GM18502 (cell line): ENCODE measurements at regions not wholly inside any gene's neighbourhood (a gene's known extent, or its start where the extent isn't known, plus 50 kb on each side); places are given as distances from the start of the nearest gene placed in this dataset.
"Not testable (repeated sequence)": the region's sequence is repeated elsewhere in the genome, so short reads cannot be mapped to it uniquely, and the experiment has no call there.

Experiments used
- ATAC-seq: cut with Tn5 transposase; IDR thresholded peaks from one replicate; pipeline ENCODE4 v1.9.1; 2021; ENCODE audit warnings: mild to moderate bottlenecking; ENCODE audit not compliant: unreplicated experiment, poor library complexity

DNA sequence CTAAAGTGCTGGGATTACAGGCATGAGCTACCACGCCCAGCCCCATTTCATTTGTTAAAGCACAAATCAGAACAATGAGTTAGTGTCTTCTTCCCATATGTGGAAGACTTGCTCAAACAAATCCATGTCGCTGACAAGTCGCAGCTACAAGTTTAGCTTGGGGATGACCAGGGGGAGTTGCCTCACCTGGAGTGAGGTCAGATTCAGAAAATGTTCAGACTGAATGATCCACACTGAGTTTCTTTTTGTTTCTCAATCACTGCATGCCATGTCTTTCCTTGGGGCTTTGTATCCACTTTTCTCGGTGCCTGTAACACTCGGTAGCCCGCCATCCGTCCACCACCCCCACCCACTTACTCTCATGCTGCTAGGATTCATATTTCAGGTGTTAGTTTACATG is 437.3 kb upstream of the DYNLRB2 start:
- no peak for ATAC-seq

DNA sequence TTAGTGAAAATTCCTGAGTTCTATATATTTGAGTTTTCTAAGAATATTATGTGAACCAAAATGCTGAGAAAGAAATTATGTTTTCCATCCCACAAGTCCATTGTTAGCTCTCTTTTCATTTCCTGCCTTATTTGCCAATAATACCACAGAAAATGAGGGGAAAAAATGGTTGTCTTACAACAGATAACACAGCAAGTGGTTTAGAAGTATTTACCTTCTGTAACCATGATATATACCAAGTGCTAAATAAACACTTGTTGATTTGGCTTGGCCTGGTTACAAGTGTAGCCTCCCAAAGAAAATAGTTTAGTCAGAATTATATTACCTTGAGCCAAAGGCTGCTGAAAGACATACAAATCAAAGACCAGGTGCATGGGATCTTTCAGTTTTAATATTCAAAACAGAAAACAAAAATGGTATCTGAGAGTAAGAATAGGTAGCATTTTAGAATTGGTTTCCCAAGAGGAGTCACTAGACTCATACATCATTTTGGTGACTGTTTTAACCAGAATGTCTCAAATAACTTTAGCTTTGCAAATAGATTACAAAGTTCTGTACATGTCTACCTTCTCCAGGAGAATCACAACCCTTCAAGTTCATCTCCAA is 439.8 kb upstream of the DYNLRB2 start:
- no peak for ATAC-seq

DNA sequence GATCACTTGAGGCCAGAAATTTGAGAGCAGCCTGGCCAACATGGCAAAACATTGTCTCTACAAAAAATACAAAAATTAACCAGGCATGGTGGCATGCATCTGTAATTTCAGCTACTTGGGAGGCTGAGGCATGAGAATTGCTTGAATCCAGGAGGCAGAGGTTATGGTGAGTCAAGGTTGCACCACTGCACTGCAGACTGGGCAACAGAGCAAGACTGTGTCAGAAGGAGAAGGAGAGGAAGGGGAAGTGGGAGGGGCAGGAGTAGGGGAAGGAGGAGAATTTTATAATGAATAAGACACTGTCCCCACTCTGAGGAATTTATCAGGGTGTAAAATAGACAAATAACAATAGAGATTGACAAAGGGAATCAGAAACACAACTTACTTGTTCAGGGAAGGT is 440.6 kb upstream of the DYNLRB2 start:
- ATAC-seq, result no peak

DNA sequence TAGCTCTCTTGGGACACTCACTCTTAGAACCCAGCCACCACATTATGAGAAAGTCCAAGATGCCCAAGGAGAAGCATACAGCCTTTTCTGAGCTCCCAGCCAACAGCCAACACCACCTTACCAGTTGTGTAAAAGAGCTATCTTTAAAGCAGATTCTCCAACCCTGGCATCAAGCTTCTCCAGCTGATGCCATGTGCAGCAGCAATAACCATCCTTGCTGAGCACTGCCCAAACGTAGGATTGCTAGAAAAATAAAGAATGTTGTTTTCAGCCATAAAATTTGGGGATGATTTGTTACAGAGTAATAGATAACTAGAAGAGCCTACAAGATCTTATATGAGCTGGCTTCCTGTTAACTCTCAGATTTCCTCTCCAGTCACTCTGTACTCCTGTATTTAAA is 443.7 kb upstream of the DYNLRB2 start:
- no peak for ATAC-seq

DNA sequence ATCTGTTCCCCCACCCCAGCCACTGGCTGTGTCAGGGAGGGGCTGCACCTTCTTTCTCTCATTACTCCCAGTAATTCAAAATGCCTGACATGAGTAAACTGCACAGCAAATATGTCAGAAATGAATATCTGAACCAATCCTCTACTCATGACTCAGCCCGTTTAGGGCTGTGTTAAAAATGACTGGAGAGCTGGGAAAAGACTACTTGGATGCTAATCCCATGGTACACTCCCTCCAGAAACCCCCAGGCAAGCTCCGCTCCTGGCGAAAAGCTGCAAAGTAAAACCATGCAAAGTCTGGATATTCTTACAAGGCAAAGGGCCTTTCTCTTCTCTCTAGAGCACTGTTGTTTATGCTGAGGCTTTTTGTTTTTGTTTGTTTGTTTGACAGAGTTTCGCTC is 448.1 kb upstream of the DYNLRB2 start:
- no peak for ATAC-seq

DNA sequence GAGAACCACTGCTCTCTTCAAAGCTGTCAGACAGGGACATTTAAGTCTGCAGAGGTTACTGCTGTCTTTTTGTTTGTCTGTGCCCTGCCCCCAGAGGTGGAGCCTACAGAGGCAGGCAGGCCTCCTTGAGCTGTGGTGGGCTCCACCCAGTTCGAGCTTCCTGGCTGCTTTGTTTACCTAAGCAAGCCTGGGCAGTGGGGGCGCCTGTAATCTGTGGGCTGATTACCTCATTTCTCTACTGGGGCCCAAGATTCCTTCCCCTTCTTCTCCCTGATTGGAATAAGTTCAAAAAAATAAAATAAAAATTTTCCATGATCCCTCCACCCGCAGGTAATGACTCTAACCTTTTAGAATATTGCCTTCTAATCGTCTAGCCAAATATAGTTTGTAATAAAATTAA is 449.3 kb upstream of the DYNLRB2 start:
- not testable (repeated sequence) for ATAC-seq

DNA sequence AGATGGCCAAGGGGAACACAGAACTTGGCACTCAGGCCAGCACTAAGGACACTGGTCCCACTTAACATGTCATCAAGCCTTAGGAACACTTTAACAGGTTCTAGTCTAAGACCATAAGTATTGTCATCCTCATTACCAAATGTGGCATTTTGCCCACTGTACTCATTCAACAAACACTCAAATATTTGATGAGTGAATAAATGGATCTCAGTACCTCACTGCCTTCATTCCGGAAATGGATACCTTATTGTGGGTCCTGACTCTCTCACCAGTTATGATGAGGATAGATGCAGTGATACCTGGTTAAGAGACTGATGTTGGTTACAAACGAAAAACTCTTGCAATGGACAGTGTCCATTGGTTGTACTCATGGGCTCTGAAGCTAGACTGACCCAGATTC is 455.2 kb upstream of the DYNLRB2 start:
- ATAC-seq, result no peak

DNA sequence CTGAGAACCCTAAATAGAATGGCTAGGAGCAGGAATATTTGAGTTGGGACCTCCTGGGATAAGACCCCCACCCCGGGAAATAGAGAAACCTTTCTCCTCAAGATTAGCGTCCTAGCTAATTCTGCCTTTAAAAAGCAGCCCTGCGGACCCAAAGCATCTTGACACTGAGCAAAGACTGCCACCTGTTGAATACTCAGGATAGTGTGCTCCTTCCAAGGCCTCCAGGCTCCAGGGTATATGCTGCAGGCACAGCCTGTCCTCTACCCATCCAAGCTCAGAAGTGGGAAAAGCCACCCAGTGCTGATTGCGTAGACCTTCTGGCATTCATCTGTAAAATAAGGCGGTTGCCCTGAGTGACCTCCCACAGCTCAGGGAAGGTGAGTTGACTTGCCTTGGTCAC is 456.2 kb upstream of the DYNLRB2 start:
- no peak for ATAC-seq

DNA sequence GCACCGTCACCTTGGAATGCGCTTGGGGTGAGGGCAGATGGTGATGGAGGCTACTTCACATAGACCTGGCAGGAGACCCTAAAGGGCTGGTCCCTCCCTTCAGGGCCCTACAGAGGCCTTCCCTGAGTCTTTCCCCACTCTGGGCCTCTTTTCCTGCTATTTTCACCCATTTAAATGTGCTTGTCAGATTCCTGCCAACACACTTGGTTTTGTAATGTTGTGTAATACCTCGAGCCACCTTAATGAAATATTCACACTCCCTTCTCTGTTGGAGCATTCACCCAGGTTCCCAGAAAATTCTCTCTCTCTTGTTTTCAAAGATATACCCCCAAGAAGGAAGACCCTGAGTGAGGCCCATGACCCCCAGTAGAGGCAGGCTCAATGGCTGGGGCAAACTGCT is 456.6 kb upstream of the DYNLRB2 start:
- ATAC-seq, result no peak

DNA sequence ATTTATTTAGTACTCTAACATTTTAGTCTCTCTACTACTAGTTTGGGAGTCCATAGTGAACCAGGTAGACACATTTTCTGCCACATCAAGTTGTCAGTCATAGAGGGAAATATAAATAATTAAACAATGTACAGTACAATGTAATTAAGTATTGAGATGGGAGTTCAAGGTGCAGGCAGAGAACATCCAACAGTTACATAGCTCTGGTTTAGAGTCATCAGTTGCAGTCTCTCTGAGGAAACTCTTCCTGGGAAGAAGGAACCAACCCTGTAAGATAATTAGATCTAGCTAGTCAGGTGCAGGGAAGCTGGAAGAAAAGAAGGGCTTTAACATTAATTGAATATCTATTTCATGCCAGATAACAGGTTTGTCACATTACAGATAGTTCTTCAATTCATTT is 457.9 kb upstream of the DYNLRB2 start:
- no peak for ATAC-seq

DNA sequence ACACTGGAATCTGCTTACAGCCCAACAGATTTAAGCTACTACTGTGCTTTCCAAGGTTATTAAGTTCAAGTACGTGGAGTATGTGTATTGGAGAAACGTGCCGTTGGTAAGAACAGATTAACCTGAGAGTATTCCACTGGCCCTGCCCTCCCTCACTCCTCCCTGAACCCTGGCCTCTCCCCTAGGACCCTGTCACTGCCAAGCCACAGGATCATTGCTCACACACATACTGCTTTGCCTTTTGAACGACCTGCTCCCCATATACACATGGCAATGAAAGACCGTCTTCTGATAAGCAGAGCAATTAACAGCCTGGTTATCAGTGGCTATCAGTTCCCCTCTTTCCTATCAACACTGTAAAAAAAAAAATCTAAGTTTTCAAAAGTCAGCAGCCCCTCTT is 458.9 kb upstream of the DYNLRB2 start:
- no peak for ATAC-seq

DNA sequence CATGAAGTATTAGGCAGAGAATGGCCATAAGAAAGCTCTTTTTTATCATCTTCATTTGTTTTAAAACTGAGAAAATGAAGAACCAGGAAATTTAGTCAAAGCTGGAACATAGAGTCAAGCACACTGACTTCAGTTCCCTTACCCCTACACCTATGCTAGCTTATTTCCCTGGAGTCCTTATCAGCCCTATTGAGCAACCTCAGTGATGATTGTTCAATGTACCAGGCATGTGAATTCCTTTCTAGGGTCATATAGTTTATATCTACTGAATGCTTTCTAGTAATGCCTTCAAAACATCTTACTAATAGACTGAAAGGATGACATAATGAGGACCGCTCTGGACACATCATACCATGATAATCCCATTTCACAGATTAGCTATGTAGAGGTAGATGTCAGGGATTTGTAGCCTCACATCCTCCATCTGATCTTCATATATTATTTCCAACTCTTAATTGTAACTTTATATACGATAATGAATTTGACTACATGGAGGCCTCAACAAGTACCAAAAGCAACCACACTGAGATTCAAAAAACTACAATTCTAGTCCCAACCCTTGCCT is 460.4 kb upstream of the DYNLRB2 start:
- ATAC-seq, result no peak

DNA sequence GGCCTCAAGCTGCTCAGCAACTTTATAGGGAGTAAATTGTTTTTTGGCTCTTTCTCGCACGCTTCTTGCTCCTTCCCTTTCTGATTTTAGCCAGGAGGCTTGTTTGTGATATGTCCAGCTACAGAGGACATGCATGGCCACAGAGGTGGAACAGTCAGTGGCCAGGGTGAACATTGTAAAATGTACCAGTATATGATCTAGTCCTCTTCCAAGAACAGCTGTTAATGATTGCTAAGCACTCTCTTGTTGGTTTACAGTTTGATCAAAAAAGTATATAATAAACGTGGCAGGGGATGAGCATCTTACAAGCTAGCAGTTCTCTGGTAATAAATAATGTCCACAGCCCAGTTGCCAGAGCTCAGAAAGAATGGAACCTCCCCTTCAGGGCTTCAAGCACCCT is 461.7 kb upstream of the DYNLRB2 start:
- no peak for ATAC-seq

DNA sequence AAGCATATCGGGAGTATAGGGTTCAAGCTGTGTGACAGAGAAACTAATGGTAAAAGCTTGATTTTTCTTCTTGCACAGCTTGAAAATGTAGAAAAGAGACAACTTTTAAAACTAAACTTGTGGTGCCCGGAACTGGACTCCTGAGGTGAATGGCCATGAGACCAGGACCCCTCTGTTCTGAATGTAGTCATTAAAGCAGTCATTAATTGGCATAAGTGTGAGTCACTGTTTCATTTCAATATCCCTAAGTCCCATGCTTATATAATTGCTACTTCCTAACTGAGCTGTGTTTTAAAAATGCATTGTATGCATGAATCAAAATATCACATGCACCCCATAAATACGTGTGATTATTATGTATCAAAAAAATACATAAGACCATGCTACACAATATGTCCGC is 463.1 kb upstream of the DYNLRB2 start:
- ATAC-seq, result no peak

DNA sequence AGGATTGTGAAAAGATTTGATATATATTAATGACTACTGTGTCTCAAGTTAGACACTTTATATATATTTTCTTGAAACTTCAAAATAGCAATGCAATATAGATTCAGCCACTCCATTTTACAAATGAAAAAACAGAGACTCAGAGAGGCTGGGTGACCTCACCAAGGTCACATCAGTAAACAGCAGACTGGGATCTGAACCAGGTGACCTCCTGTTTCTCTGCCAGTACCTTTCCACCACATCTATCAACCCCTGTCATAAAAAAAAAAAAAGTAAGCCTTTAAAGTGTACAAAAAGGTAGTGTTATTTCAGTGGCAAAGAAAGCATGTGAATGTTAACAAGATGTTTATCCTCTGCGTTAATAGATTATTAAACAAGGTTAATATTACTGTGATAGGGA is 466.5 kb upstream of the DYNLRB2 start:
- ATAC-seq, result no peak

DNA sequence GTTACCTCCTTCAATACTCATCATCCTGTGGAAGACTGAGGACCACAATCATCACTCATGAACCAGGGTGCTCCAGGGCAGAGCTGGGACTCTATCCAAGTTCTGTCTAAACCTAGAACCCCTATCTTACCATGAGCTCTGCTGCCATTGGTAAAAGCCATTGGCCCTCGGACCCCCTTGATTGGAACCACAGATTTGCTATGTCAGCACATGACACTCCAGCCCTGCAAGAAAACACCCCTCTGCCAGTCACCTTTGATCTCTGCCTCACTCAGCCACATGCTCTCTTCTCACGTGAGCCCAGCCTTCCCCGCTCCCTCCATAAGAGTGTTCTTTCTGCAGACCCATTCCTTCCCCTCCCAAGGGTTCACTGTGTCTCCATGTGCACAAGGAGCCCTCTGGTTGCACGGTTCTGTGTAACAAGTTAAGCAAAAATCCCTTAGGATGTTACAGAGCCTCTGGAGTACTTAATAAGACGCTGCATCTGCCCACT is 468.8 kb upstream of the DYNLRB2 start:
- no peak for ATAC-seq

DNA sequence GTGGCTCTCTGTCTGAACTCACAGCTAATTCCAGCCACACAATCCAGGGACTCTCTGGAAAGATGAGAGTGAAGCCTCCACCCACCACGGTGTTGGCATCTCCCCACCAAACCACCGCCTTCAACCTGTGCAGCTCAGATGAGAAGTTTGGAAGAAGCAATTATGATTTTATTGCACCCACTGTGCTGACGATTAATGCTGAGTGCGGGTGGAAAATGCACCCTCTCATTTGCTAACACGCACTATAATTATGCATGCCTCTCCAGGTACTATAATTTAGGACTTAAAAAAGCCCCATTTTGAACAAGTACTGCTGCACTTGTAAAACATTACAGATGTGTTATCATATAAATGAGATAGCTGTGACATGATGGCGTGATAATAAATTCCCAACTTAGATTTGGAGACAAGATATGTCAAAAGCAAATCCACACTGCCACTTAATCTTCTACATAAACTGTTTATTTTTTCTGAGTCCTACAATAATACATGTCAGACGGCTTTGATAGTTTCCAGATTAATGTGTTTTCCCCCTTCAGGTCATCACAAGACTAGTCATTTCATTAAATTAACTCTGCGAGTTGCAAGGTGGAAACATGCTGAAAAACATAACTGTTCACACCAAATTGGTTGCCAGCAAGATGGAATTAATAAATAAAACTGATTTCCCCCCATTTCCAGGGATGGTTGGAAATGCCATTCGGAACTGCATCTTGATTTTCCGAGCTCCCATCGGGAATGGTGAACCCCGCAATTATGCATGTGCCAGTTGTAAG is 466.5 kb upstream of the MAF start:
- no peak for ATAC-seq

DNA sequence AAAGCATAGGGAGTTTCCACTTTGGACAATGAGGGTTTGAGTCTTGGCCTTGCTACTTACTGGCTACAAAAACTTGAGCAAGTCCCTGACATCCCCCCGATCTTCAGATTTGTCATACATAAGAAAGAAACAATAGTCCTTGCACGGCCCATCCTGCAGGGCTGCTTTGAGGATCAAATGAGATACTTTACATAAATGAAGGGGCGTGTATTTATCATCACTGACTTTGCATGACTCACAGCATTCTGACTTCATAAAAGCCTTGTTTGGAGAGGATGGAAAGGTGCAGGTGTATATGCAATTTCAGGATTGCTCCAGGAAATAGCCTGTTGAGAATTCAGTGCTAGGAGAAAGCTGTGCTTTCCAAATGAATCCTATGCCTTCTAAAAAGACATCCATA is 465.0 kb upstream of the MAF start:
- ATAC-seq, result no peak

DNA sequence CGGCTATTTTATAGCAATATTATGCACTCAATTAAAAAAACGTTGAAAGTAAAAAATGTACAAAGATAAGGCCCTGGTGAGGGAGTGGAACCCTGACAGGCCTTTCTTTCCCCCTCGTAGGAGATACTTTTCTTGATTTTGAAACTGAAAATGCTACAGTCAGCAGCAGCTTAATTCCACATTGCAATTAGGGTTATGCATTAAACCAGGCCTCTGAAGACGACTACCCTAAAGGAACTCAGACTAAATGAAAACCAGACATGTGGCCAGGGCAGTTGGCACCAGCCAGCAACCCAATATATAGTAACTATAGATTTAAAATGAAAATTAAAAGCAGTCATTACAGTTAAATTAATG is 463.2 kb upstream of the MAF start:
- no peak for ATAC-seq

DNA sequence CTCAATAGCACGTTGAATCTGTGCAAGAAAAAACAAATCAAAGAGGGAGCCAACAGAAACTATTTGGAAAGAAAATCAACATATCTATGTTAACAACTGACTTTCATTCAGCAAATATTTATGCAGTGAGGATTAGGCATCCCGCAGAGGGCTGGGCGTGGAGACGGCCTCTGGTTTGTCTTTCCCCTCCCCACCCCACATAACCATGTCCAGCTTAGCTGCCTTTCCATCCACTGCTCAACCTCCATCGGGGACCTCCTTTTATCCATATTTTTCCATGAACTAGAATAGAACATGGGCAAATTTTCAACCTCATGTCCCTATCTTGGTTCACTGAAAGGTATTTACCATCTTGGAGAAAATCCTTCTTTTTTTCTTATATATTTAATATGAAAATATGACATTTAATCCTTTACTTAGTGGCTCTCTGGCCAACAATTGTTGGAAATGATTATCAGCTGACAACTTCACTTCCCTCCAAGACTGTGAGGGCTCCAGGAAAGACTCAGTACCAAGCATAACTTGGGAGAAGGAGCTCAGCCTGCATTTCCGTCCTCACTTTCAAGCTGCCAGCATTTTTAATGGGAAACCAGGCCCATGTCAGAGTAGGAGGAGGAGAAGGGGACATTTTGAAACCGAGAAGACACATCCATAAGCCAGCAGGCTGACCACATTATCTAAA is 462.6 kb upstream of the MAF start:
- ATAC-seq, result no peak

DNA sequence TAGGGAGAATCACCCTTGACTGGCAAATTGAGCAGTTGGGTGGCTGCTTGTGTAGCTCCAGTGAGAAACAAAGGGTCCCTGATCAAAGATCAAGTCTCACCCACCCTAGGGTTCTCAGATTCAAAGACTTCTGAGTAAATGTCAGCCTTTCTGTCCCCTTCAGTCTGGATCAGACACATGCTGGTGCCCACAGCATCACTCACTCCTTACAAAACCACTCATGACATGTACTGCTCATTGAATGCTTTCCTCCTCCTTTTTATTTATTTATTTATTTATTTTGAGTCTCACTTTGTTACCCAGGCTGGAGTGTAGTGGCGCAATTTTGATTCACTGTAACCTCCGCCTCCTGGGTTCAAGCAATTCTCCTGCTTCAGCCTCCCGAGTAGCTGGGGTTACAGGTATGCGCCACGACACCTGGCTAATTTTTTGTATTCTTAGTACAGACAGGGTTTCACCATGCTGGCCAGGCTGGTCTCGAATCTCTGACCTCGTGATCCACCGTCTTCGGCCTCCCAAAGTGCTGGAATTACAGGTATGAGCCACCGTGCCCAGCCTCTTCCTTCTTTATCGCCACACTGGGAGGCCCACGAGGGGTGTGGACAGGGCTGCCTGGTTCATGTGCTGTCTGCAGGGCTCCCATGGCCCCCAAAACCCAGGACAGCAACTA is 462.0 kb upstream of the MAF start:
- no peak for ATAC-seq
